Sigmoid colon (tissue), 4 donors: ENCODE measurements at regions not wholly inside any gene's neighbourhood (a gene's known extent, or its start where the extent isn't known, plus 50 kb on each side); places are given as distances from the start of the nearest gene placed in this dataset.

ENCODE experiments used
- EP300 ChIP-seq, 4 donors: sonication (generic); formaldehyde crosslinking; IDR thresholded peaks; one replicate each; pipeline ENCODE4 v1.6.1; 2017; ENCODE audit warnings: antibody characterized with exemption in 4 of 4
- POLR2A ChIP-seq, 2 donors: fragments of 450-650 bp; IDR thresholded peaks; one replicate each; pipeline ENCODE4 v1.6.1; 2016; ENCODE audit warnings: antibody characterized with exemption in 2 of 2, mild to moderate bottlenecking in 2 of 2, moderate library complexity in 2 of 2
- TF ChIP-seq, protein P1 (sequence below), 4 experiments: fragments of 450-650 bp in 3 of 4; fragments of 200-600 bp in 1 of 4; IDR thresholded peaks; one replicate each; pipeline ENCODE4 v1.5.1; 2016 to 2019; ENCODE audit warnings: antibody characterized with exemption in 4 of 4, mild to moderate bottlenecking in 3 of 4, moderate library complexity in 2 of 4

DNA sequence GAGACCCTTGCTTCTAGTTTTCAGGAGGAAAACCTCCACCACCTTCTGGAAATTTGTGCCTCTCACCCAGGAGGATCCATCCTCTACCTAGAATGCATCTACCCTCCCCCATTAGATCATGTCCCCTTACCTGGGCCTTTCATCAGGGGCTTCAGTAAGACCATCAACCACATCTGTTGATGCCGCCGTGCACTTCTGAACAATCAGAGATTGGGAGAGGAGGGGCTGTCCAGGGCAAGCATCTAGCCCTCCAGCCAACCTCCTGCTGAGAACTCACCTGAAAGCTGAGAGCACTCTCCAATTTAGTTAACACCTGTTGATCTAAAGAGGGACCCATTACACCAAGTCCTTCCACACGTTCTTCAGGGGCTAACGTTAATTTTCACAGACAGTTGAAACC lies 57.6 kb upstream of the PIK3CG start:
- TF ChIP-seq, protein P1, sequence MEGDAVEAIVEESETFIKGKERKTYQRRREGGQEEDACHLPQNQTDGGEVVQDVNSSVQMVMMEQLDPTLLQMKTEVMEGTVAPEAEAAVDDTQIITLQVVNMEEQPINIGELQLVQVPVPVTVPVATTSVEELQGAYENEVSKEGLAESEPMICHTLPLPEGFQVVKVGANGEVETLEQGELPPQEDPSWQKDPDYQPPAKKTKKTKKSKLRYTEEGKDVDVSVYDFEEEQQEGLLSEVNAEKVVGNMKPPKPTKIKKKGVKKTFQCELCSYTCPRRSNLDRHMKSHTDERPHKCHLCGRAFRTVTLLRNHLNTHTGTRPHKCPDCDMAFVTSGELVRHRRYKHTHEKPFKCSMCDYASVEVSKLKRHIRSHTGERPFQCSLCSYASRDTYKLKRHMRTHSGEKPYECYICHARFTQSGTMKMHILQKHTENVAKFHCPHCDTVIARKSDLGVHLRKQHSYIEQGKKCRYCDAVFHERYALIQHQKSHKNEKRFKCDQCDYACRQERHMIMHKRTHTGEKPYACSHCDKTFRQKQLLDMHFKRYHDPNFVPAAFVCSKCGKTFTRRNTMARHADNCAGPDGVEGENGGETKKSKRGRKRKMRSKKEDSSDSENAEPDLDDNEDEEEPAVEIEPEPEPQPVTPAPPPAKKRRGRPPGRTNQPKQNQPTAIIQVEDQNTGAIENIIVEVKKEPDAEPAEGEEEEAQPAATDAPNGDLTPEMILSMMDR (IDR thresholded peaks at IDR 0.05): no peak
- TF ChIP-seq POLR2A (IDR thresholded peaks at IDR 0.05): no peak
- no peak for TF ChIP-seq EP300 (IDR thresholded peaks at IDR 0.05)
